Naive thymus-derived CD8-positive, alpha-beta T cell (primary cell): ENCODE measurements at regions not wholly inside any gene's neighbourhood (a gene's known extent, or its start where the extent isn't known, plus 50 kb on each side); places are given as distances from the start of the nearest gene placed in this dataset.
"Not testable (repeated sequence)": the region's sequence is repeated elsewhere in the genome, so short reads cannot be mapped to it uniquely, and the experiment has no call there.

ENCODE experiments used
- ATAC-seq, 2 donors: fragments of 150-1000 bp; cut with Tn5 transposase in 1 of 2; sonication (Bioruptor Pico), chemical (Tn5 transposase) in 1 of 2; 1 replicate in 1 of 2; 2 replicates in 1 of 2; pipeline ENCODE4 v1.10.0; 2021; ENCODE audit warnings: mild to moderate bottlenecking in 2 of 2, moderate library complexity in 2 of 2
- POLR2A ChIA-PET: fragments of 350-600 bp; sonication (Branson Sonifier 250); formaldehyde crosslinking; loops from one replicate; lab custom pipeline; 2021; ENCODE audit warnings: antibody characterized with exemption; lab: Charles Lee
- DNase-seq, 10 donors: peaks; one replicate each; pipeline versions ENCODE4 v3.0.0 to v3.0.0-alpha.2; 2020 to 2022
- H3K27ac Mint-ChIP-seq, 10 donors: one replicate each; pipeline ENCODE4 v1.8.0; 2020 to 2022; ENCODE audit warnings: mild to moderate bottlenecking in 10 of 10, mixed read lengths in 10 of 10, moderate library complexity in 4 of 10, inconsistent platforms in 1 of 10
- H3K27me3 Mint-ChIP-seq, 5 donors: one replicate each; pipeline ENCODE4 v1.8.0; 2021 to 2022; ENCODE audit warnings: mixed read lengths in 5 of 5
- H3K36me3 Mint-ChIP-seq, 3 donors: one replicate each; pipeline ENCODE4 v1.8.0; 2020 to 2022; ENCODE audit warnings: mixed read lengths in 3 of 3, mild to moderate bottlenecking in 2 of 3, inconsistent platforms in 1 of 3
- H3K4me1 Mint-ChIP-seq, 4 donors: one replicate each; pipeline ENCODE4 v1.8.0; 2021 to 2022; ENCODE audit warnings: mixed read lengths in 4 of 4
- H3K4me3 Mint-ChIP-seq, 10 donors: one replicate each; pipeline ENCODE4 v1.8.0; 2020 to 2022; ENCODE audit warnings: mild to moderate bottlenecking in 10 of 10, mixed read lengths in 10 of 10, moderate library complexity in 6 of 10, inconsistent platforms in 1 of 10
- H3K9me3 Mint-ChIP-seq, 9 donors: one replicate each; pipeline ENCODE4 v1.8.0; 2020 to 2022; ENCODE audit warnings: mixed read lengths in 9 of 9, mild to moderate bottlenecking in 3 of 9, inconsistent platforms in 1 of 9, moderate library complexity in 1 of 9

DNA sequence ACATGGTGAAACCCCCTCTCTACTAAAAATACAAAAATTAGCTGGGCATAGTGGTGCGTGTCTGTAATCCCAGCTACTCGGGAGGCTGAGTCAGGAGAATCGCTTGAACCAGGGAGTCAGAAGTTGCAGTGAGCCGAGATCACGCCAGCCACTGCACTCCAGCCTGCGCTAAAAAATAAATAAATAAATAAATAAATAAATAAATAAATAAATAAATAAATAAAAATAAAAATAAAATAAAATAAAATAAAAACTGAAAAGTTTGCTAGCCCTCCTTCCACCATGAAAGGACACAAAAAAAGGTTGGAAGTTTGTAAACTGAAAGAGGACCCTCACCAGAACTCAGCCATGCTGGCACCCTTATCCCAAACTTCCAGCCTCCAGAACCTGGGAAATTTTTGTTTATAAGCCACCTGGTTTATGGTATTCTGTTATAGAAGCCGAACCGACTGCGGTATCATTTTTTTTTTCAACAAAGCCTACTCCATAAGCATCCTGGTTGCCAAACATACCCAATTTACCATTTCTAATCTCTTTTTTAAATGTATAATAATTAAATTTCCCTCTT is 448.2 kb downstream of the SEMA3D start:
- H3K4me1 Mint-ChIP-seq, result no peaks in the 10 kb centered on the region
- POLR2A ChIA-PET, result no interaction called here
- H3K36me3 Mint-ChIP-seq, result no peaks in the 10 kb centered on the region
- peaks cover 0 to 3% (median 0%) of the 10 kb centered on the region in 9 donors for H3K9me3 Mint-ChIP-seq
- ATAC-seq (no peak), DNase-seq (no peak)
- no peaks in the 10 kb centered on the region for H3K27me3 Mint-ChIP-seq
- H3K4me3 Mint-ChIP-seq, result no peak overlapping the region
- H3K27ac Mint-ChIP-seq, result no peak overlapping the region

GRCh38 chr7:84735677-84736076 is 451.2 kb downstream of the SEMA3D start:
- DNase-seq (no peak), ATAC-seq (no peak)
- Mint-ChIP-seq H3K36me3 (peaks cover 0 to 6% (median 0%) of the 10 kb centered on the region in 3 donors), H3K27ac (no peak overlapping the region), H3K4me3 (no peak overlapping the region), H3K27me3 (no peaks in the 10 kb centered on the region), H3K4me1 (no peaks in the 10 kb centered on the region), H3K9me3 (peaks cover 0 to 19% (median 9%) of the 10 kb centered on the region in 9 donors)
- POLR2A ChIA-PET, result no interaction called here

GRCh38 chr7:84735011-84735410 is 451.8 kb downstream of the SEMA3D start:
- DNase-seq, result no peak
- H3K36me3 Mint-ChIP-seq, result peaks cover 0 to 6% (median 0%) of the 10 kb centered on the region in 3 donors
- POLR2A ChIA-PET, result no interaction called here

GRCh38 chr7:84733976-84734375 is 452.9 kb downstream of the SEMA3D start:
- H3K36me3 Mint-ChIP-seq, POLR2A ChIA-PET, DNase-seq, H3K27ac Mint-ChIP-seq, H3K4me3 Mint-ChIP-seq, ATAC-seq, H3K27me3 Mint-ChIP-seq, H3K4me1 Mint-ChIP-seq: not testable (repeated sequence)
- peaks cover 0 to 19% (median 9%) of the 10 kb centered on the region in 9 donors for H3K9me3 Mint-ChIP-seq

More at GRCh38 chr7:84735011-84735410, 451.8 kb downstream of the SEMA3D start:
- ATAC-seq, result no peak
- no peaks in the 10 kb centered on the region for H3K27me3 Mint-ChIP-seq
- no peak overlapping the region for H3K4me3 Mint-ChIP-seq
- no peaks in the 10 kb centered on the region for H3K4me1 Mint-ChIP-seq
- peaks cover 0 to 19% (median 9%) of the 10 kb centered on the region in 9 donors for H3K9me3 Mint-ChIP-seq
- H3K27ac Mint-ChIP-seq, result no peak overlapping the region

DNA sequence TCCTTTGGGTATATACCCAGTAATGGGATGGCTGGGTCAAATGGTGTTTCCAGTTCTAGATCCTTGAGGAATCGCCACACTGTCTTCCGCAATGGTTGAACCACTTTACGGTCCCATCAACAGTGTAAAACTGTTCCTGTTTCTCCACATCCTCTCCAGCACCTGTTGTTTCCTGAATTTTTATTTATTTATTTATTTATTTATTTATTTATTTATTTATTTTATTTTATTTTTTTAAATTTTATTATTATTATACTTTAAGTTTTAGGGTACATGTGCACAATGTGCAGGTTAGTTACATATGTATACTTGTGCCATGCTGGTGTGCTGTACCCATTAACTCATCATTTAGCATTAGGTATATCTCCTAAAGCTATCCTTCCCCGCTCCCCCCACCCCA is 456.0 kb downstream of the SEMA3D start:
- H3K36me3 Mint-ChIP-seq, ATAC-seq, POLR2A ChIA-PET, H3K27ac Mint-ChIP-seq, H3K27me3 Mint-ChIP-seq, DNase-seq, H3K4me1 Mint-ChIP-seq, H3K4me3 Mint-ChIP-seq: not testable (repeated sequence)
- peaks cover 0 to 33% (median 15%) of the 10 kb centered on the region in 9 donors for H3K9me3 Mint-ChIP-seq

GRCh38 chr7:84729284-84729683 is 457.6 kb downstream of the SEMA3D start:
- ATAC-seq (no peak), DNase-seq (no peak)
- Mint-ChIP-seq H3K4me1 (no peaks in the 10 kb centered on the region), H3K27ac (no peak overlapping the region), H3K9me3 (peaks cover 3 to 37% (median 15%) of the 10 kb centered on the region in 9 donors), H3K36me3 (peaks cover 0 to 6% (median 0%) of the 10 kb centered on the region in 3 donors), H3K27me3 (peaks cover 0 to 4% (median 0%) of the 10 kb centered on the region in 5 donors), H3K4me3 (no peak overlapping the region)
- POLR2A ChIA-PET, result no interaction called here

- Mint-ChIP-seq H3K9me3 (peaks cover 0 to 24% (median 3%) of the 10 kb centered on the region in 9 donors), H3K4me3 (no peak overlapping the region), H3K4me1 (no peaks in the 10 kb centered on the region), H3K27me3 (peaks cover 0 to 5% (median 0%) of the 10 kb centered on the region in 5 donors), H3K36me3 (no peaks in the 10 kb centered on the region), H3K27ac (no peak overlapping the region)
- ATAC-seq (no peak), DNase-seq (no peak)
- POLR2A ChIA-PET, result no interaction called here
Observed at GRCh38 chr7:84722734-84723133, 464.1 kb downstream of the SEMA3D start.

DNA sequence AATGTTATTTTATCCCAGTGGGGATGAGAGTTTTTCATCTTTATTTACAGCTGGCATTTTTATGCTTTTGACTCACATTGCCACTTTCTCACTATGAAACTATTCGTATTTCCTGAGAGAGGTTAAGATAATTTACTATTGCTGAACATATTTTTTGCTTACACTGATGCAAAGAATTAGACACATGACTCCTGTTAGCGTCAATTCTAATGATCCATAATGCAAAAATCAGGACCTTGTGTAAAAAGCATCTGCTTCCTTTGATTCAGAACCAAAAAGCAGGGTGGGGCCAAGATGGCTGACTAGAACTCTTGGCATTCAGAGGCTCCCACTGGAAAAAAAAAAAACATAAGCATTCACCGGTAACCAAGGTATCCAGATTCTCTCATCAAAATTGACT is 464.8 kb downstream of the SEMA3D start:
- POLR2A ChIA-PET, result no interaction called here
- ATAC-seq (no peak), DNase-seq (no peak)
- H3K36me3 Mint-ChIP-seq, result no peaks in the 10 kb centered on the region
- peaks cover 0 to 10% (median 0%) of the 10 kb centered on the region in 5 donors for H3K27me3 Mint-ChIP-seq
- H3K9me3 Mint-ChIP-seq, result peaks cover 0 to 23% (median 3%) of the 10 kb centered on the region in 9 donors
- no peak overlapping the region for H3K27ac Mint-ChIP-seq
- peaks cover 0 to 2% (median 0%) of the 10 kb centered on the region in 4 donors for H3K4me1 Mint-ChIP-seq
- no peak overlapping the region for H3K4me3 Mint-ChIP-seq

DNA sequence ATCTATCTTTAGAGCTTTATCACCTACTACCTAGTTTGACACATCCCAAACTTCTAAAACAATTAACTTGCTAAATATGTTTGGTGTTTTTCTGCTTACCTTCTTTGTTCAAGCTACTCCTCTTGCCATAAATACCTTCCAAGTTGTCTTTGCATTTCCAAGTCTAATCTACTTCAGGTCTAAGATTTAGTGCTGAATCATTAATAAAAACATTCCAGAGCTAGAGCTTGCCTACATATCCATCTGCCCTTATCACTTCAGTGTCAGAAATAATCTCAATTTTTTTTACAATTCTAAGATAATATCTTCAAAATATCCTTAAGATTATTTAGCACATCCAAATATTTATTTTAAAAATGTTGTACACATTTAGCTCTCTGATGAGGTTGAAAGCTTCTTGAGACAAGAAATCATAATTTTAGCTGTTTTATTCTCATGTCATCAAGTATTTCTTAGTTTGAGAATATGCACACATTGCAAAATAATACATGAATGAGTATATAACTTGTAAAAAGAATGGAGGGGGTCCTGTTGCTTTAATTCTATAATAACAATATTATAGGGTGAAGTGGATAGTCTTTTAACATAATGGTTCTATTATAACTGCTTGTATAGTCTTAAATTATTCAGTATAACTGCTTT is 466.3 kb downstream of the SEMA3D start:
- Mint-ChIP-seq H3K27me3 (peaks cover 0 to 7% (median 0%) of the 10 kb centered on the region in 5 donors), H3K4me3 (no peak overlapping the region), H3K36me3 (no peaks in the 10 kb centered on the region), H3K9me3 (peaks cover 0 to 12% (median 0%) of the 10 kb centered on the region in 9 donors), H3K27ac (no peak overlapping the region), H3K4me1 (peaks cover 0 to 2% (median 0%) of the 10 kb centered on the region in 4 donors)
- no peak for ATAC-seq
- POLR2A ChIA-PET, result no interaction called here
- no peak for DNase-seq

DNA sequence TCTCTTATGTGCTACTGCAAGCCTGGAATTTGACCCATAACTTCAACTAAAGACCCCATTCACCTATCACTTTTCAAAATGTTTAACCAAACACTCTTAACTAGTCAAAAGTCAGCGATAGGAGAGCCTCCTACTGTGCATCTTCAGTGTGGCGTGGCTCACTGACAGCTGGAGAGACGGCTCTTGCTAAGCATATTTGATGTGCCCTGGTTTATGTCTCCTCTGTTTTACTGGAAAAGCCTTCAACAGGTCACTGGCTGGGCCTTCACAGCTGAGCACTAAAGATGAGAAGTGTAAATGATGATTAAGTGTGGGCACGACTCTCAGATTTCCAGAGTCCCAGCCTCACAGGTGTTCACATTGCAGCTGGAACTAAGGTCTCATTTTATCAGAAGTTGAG is 472.1 kb downstream of the SEMA3D start:
- no peaks in the 10 kb centered on the region for H3K36me3 Mint-ChIP-seq
- no peak overlapping the region for H3K4me3 Mint-ChIP-seq
- ATAC-seq (no peak), DNase-seq (no peak)
- POLR2A ChIA-PET, result no interaction called here
- peaks cover 0 to 7% (median 0%) of the 10 kb centered on the region in 5 donors for H3K27me3 Mint-ChIP-seq
- no peak overlapping the region for H3K27ac Mint-ChIP-seq
- peaks cover 0 to 2% (median 0%) of the 10 kb centered on the region in 9 donors for H3K9me3 Mint-ChIP-seq
- H3K4me1 Mint-ChIP-seq, result peaks cover 0 to 2% (median 0%) of the 10 kb centered on the region in 4 donors

- Mint-ChIP-seq H3K4me1 (peaks cover 0 to 2% (median 0%) of the 10 kb centered on the region in 4 donors), H3K9me3 (peaks cover 0 to 2% (median 0%) of the 10 kb centered on the region in 9 donors), H3K27me3 (peaks cover 0 to 4% (median 0%) of the 10 kb centered on the region in 5 donors), H3K27ac (no peak overlapping the region), H3K36me3 (no peaks in the 10 kb centered on the region), H3K4me3 (no peak overlapping the region)
- POLR2A ChIA-PET, result no interaction called here
- no peak for DNase-seq
- ATAC-seq, result no peak
Observed at GRCh38 chr7:84712374-84713121, 474.3 kb downstream of the SEMA3D start.

GRCh38 chr7:84710538-84710937 is 476.3 kb downstream of the SEMA3D start:
- H3K9me3 Mint-ChIP-seq, H3K27me3 Mint-ChIP-seq, POLR2A ChIA-PET, H3K4me3 Mint-ChIP-seq, H3K36me3 Mint-ChIP-seq, H3K27ac Mint-ChIP-seq, H3K4me1 Mint-ChIP-seq, ATAC-seq, DNase-seq: not testable (repeated sequence)

DNA sequence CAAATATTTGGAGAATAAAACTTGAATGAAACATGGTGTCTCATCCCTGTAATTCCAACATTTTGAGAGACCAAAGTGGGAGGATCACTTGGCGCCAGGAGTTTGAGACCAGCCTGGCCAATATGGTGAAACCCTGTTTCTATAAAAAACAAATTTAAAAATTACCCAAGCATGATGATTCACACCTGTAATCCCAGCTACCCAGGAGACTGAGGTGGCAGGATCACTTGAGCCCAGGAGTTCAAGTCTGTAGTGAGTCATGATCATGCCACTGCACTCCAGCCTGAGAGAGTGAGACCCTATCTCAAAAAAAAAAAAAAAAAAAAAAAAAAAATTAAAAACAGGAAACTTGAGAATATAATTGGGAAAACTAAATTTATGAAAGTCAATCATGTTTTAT is 481.1 kb downstream of the SEMA3D start:
- H3K27ac Mint-ChIP-seq, result no peak overlapping the region
- POLR2A ChIA-PET, result no interaction called here
- ATAC-seq, result no peak
- H3K4me3 Mint-ChIP-seq, result no peak overlapping the region
- no peak for DNase-seq
- no peaks in the 10 kb centered on the region for H3K9me3 Mint-ChIP-seq
- H3K27me3 Mint-ChIP-seq, result no peaks in the 10 kb centered on the region
- H3K4me1 Mint-ChIP-seq, result no peaks in the 10 kb centered on the region
- no peaks in the 10 kb centered on the region for H3K36me3 Mint-ChIP-seq
